OCI-LY1 (cell line): ENCODE measurements at regions not wholly inside any gene's neighbourhood (a gene's known extent, or its start where the extent isn't known, plus 50 kb on each side); places are given as distances from the start of the nearest gene placed in this dataset.

ENCODE experiments used
- H2AFZ ChIP-seq: fragments of 200-600 bp; sonication (generic), shearing (Covaris generic); 2 replicates; pipeline ENCODE4 v1.6.0; 2014; ENCODE audit warnings: antibody characterized with exemption, mild to moderate bottlenecking, low read length
- H3F3A ChIP-seq: fragments of 200-600 bp; sonication (generic), shearing (Covaris generic); 2 replicates; pipeline ENCODE4 v1.6.0; 2014; ENCODE audit warnings: mild to moderate bottlenecking, antibody characterized with exemption, low read length, moderate library complexity; ENCODE audit not compliant: insufficient read depth
- H3K27ac ChIP-seq: fragments of 200-600 bp; sonication (generic); 2 replicates; pipeline ENCODE4 v1.5.1; 2014; ENCODE audit warnings: low read length, mixed run types, mild to moderate bottlenecking, low read depth; ENCODE audit not compliant: poor library complexity, severe bottlenecking
- H3K27me3 ChIP-seq: fragments of 200-600 bp; sonication (generic); 2 replicates; pipeline ENCODE4 v1.6.0; 2014; ENCODE audit warnings: antibody characterized with exemption, mild to moderate bottlenecking, low read length, moderate library complexity; ENCODE audit not compliant: insufficient read depth
- H3K36me3 ChIP-seq: fragments of 200-600 bp; sonication (generic); 2 replicates; pipeline ENCODE4 v1.6.1; 2014; ENCODE audit warnings: mild to moderate bottlenecking, antibody characterized with exemption, low read length, moderate library complexity, mixed read lengths; ENCODE audit not compliant: insufficient read depth
- H3K4me1 ChIP-seq: fragments of 200-600 bp; sonication (generic); 2 replicates; pipeline ENCODE4 v1.5.1; 2014; ENCODE audit warnings: mild to moderate bottlenecking, low read length, moderate library complexity; ENCODE audit not compliant: insufficient read depth, severe bottlenecking
- H3K4me2 ChIP-seq: fragments of 200-600 bp; sonication (generic), shearing (Covaris generic); 2 replicates; pipeline ENCODE4 v1.6.1; 2014; ENCODE audit warnings: low read length
- H3K4me3 ChIP-seq: fragments of 200-600 bp; sonication (generic); 2 replicates; pipeline ENCODE4 v1.5.1; 2014; ENCODE audit warnings: low read length, low read depth, mild to moderate bottlenecking, mixed read lengths; ENCODE audit not compliant: poor library complexity, severe bottlenecking
- H3K79me2 ChIP-seq: fragments of 200-600 bp; shearing (Covaris generic); 2 replicates; pipeline ENCODE4 v1.6.1; 2016; ENCODE audit warnings: mixed run types, low read length, mixed read lengths; ENCODE audit not compliant: insufficient read depth
- H3K9ac ChIP-seq: fragments of 200-600 bp; sonication (generic), shearing (Covaris generic); 2 replicates; pipeline ENCODE4 v1.6.1; 2014; ENCODE audit warnings: mild to moderate bottlenecking, low read length, mixed read lengths
- H3K9me2 ChIP-seq: fragments of 200-600 bp; sonication (generic), shearing (Covaris generic); 2 replicates; pipeline ENCODE4 v1.6.1; 2014; ENCODE audit warnings: low read depth, mild to moderate bottlenecking, low read length, mixed read lengths
- H3K9me3 ChIP-seq: fragments of 200-600 bp; shearing (Covaris generic); 2 replicates; pipeline ENCODE4 v1.6.1; 2014; ENCODE audit warnings: low read length, mixed read lengths
- H4K20me1 ChIP-seq: fragments of 200-600 bp; sonication (generic), shearing (Covaris generic); 2 replicates; pipeline ENCODE4 v1.6.0; 2016; ENCODE audit warnings: mild to moderate bottlenecking, low read length; ENCODE audit not compliant: insufficient read depth
- CTCF ChIP-seq: fragments of 200-600 bp; sonication (generic), shearing (Covaris generic); IDR thresholded peaks from 2 replicates; pipeline ENCODE4 v1.5.1; 2017; ENCODE audit warnings: mild to moderate bottlenecking, antibody characterized with exemption, low read length, moderate library complexity, mixed read lengths
- EZH2 ChIP-seq: fragments of 200-600 bp; sonication (generic), shearing (Covaris generic); IDR thresholded peaks from 2 replicates; pipeline ENCODE4 v1.8.0; 2017; ENCODE audit warnings: borderline replicate concordance, mixed run types, mild to moderate bottlenecking, antibody characterized with exemption, low read length, moderate library complexity, mixed read lengths

GRCh38 chr11:129315781-129316579 is 59.7 kb upstream of the BARX2 start:
- H3K36me3 ChIP-seq, result no peaks in the 10 kb centered on the region
- no peak overlapping the region for H2AFZ ChIP-seq
- H3F3A ChIP-seq, result no peaks in the 10 kb centered on the region
- no peaks in the 10 kb centered on the region for H3K27me3 ChIP-seq
- TF ChIP-seq CTCF (no peak), EZH2 (no peak)
- H3K79me2 ChIP-seq, result no peaks in the 10 kb centered on the region
- H3K4me1 ChIP-seq, result no peaks in the 10 kb centered on the region
- no peak overlapping the region for H3K9ac ChIP-seq
- H3K4me3 ChIP-seq, result no peak overlapping the region
- H3K4me2 ChIP-seq, result no peak overlapping the region
- H3K9me2 ChIP-seq, result no peaks in the 10 kb centered on the region
- no peak overlapping the region for H3K27ac ChIP-seq
- H4K20me1 ChIP-seq, result no peaks in the 10 kb centered on the region
- no peaks in the 10 kb centered on the region for H3K9me3 ChIP-seq

DNA sequence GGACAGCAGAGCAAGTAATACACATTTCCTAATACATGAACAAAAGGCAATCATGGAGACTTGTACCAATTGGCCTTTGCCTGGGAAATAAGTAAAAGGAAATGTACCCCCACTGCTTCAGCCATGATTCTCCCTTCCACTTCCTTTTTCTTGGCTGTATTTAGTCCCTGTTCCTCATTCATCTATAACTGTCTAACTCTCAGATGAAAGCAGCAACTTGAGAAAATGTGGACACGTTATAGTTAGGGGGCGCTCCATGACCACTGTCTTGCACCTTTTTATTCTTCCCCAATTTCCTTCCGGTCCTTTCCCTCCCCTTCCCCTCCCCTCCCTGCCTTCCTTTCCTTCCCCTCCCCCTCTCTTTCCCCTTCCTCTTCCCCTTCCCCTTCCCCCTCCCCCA is 61.3 kb upstream of the BARX2 start:
- TF ChIP-seq EZH2 (no peak), CTCF (no peak)
- H3K4me3 ChIP-seq, result no peak overlapping the region

GRCh38 chr11:129313541-129314297 is 61.9 kb upstream of the BARX2 start:
- Histone ChIP-seq H3K4me3 (no peak overlapping the region), H3K9ac (no peak overlapping the region)

More for the DNA sequence above, 61.3 kb upstream of the BARX2 start:
- no peak overlapping the region for H3K4me2 ChIP-seq
- H3F3A ChIP-seq, result no peaks in the 10 kb centered on the region
- H4K20me1 ChIP-seq, result no peaks in the 10 kb centered on the region
- H3K79me2 ChIP-seq, result no peaks in the 10 kb centered on the region
- no peaks in the 10 kb centered on the region for H3K4me1 ChIP-seq
- H3K9me3 ChIP-seq, result no peaks in the 10 kb centered on the region
- H3K9me2 ChIP-seq, result no peaks in the 10 kb centered on the region
- H3K27ac ChIP-seq, result no peak overlapping the region
- no peak overlapping the region for H2AFZ ChIP-seq
- H3K9ac ChIP-seq, result no peak overlapping the region
- H3K27me3 ChIP-seq, result no peaks in the 10 kb centered on the region
- H3K36me3 ChIP-seq, result no peaks in the 10 kb centered on the region

More at GRCh38 chr11:129313541-129314297, 61.9 kb upstream of the BARX2 start:
- no peak overlapping the region for H2AFZ ChIP-seq
- no peaks in the 10 kb centered on the region for H4K20me1 ChIP-seq
- H3K36me3 ChIP-seq, result no peaks in the 10 kb centered on the region
- TF ChIP-seq CTCF, result no peak
- TF ChIP-seq EZH2, result no peak
- no peak overlapping the region for H3K27ac ChIP-seq
- no peaks in the 10 kb centered on the region for H3F3A ChIP-seq
- no peaks in the 10 kb centered on the region for H3K27me3 ChIP-seq
- H3K9me2 ChIP-seq, result no peaks in the 10 kb centered on the region
- no peaks in the 10 kb centered on the region for H3K9me3 ChIP-seq
- H3K4me1 ChIP-seq, result no peaks in the 10 kb centered on the region
- H3K79me2 ChIP-seq, result no peaks in the 10 kb centered on the region
- H3K4me2 ChIP-seq, result no peak overlapping the region
